HG02588 (cell line): ENCODE measurements at regions not wholly inside any gene's neighbourhood (a gene's known extent, or its start where the extent isn't known, plus 50 kb on each side); places are given as distances from the start of the nearest gene placed in this dataset.

ENCODE experiments used
- ATAC-seq: cut with Tn5 transposase; IDR thresholded peaks from one replicate; pipeline ENCODE4 v1.9.1; 2021; ENCODE audit warnings: mild to moderate bottlenecking, moderate library complexity; ENCODE audit not compliant: unreplicated experiment

DNA sequence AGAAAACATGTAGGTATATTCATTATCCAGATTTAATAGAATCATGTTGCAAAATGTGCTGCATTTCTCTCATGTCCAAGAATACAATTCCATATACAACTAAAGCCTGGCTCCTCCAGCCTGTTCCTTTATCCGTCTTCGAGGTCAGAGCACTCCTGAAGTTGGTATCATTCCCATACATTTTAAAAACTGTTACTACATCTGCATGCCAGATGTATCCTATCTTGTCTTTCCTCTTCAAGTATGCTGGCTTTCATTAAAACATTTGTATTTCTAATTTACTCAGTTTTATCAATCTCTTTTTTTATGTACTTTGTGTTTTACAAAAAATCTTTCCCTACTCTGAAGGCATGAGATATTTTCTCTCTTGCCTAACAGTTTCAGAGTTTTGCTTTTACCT is 536.6 kb upstream of the USP24 start:
- ATAC-seq = no peak

DNA sequence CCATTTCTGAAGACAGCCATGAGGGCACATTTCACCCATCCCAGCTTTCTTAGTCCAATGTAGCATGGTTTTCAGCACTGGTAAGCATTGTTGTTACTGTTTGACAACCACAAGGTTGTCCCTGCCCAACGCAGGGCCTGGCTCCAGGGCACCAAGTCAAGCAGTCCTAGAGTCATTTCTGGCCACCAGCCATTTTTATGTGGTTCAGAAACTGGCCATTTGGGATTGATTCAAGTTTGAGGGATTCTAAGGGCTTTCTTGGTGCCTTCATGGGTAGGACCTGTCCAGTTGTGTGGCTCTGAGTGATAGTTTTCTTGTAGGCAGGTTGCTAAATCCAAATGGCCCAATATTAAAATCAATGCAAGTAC is 535.4 kb upstream of the USP24 start:
- no peak for ATAC-seq

- ATAC-seq = no peak
Observed at GRCh38 chr1:55749975-55750627, 534.9 kb upstream of the USP24 start.

- ATAC-seq = no peak
Observed at GRCh38 chr1:55747408-55747841, 532.3 kb upstream of the USP24 start.

DNA sequence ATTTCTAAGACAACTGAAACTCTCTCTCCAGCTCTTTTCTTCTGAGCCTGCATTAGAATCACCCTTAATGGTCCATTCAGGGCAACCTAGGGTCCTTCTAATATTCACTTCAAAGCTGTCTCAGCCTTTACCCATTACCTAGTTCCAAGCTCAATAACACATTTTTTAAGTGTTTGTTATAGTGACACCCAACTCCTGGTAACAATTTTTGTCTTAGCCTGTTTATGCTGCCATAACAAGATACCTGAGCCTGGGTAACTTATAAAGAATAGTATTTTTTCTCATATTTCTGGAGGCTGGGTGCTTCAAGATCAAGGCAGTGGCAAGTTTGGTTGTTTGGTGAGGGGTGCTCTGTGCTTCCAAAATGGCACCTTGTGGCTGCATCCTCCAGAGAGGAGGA is 531.5 kb upstream of the USP24 start:
- ATAC-seq = no peak

GRCh38 chr1:55741516-55741915 is 526.4 kb upstream of the USP24 start:
- no peak for ATAC-seq

DNA sequence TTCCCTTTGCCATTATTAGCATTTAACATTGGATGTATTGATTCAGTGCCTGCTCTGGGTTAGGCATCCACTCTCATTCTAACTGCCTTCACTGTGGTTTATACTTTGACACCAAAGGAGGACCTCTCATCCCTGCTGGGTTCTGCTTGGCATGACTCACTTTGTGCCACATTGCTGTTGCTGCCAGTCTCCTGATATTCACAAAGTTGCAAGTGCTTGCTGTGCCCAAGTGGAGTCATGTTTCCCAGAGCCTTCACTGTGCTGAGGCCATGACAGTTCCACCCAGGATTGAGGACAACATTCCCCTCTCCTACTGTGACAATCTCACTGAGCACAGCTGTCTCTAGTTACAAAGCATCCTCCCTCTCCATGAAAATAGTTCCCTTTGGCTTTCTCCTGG is 519.9 kb upstream of the USP24 start:
- ATAC-seq = no peak

DNA sequence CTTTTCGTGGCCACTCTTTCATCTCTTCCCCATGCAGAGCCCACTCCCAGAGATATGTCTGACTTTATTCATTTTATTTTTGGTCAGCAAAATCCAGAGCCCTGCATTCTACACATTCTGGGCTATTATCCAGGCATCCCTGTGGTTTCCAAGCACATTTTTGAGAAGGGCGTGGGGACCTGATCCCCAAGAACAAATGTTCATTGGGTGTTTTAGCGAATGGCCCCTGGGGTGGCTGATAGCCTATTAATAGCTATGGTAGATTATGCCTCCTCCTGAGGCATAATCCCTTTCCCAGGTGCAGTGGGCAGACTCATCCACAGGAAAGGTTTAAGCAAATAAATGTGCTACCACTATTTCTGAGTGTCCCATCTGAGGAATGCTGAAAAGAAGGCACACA is 511.8 kb upstream of the USP24 start:
- no peak for ATAC-seq

GRCh38 chr1:55725378-55725777 is 510.2 kb upstream of the USP24 start:
- ATAC-seq = no peak

DNA sequence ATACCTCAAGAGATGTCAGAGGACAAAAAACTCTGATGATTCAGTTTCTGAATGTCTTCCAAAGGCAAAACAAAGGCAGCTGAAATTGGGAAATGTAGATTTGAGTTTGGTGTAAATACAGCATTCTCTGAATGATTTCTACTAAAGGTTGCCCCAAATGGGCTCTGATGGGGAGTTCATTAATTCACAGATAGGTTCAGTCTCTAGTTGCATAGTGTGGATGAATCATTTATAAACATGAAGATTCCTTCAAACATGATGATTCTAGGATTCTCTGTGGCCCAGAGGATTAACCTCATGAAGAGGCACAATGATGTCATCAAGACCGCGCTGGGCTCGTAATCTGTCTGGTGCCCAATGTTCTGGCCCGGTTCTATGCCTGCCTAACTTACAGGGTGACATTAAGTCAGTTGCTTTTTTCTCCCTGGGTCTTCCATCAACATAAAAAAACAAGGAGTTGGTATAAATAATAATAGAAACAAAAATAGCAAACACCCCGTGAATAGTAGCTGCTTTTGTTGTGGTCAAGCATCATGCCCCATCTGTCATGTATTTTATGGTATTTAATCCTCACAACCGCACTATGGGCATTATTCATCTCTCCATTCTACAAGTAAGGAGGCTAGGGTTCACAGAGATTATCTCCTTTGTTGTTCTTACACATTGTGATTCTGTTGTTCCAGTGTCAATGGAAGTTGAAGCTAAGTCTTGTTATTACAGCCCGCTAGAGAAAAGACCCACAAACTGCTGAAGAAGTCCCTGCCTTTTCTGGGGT is 509.6 kb upstream of the USP24 start:
- ATAC-seq = no peak

GRCh38 chr1:55723001-55723400 is 507.8 kb upstream of the USP24 start:
- no peak for ATAC-seq

- no peak for ATAC-seq
Observed at GRCh38 chr1:55720261-55720660, 505.1 kb upstream of the USP24 start.

GRCh38 chr1:55718758-55719671 is 503.9 kb upstream of the USP24 start:
- ATAC-seq = no peak

- ATAC-seq = no peak
Observed at GRCh38 chr1:55717111-55717510, 501.9 kb upstream of the USP24 start.

DNA sequence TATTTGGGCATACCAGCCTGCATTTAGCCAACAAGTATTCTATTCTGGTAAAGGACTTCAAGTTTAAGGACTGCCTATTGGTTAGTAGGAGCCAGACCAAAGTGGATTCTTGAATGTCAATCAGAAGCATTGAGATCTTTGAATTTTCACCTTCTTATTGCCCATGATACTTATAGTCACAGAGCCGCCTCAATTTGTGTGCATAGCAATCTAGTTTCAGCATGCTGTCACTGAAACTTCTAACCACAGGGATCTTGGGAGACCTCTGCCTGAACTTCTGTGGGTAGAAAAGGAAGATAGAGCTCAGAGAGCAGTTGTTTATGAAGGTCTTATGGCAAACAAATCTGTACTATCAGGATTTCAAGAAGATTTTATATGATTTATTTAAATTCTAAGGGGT is 501.4 kb upstream of the USP24 start:
- ATAC-seq = no peak

DNA sequence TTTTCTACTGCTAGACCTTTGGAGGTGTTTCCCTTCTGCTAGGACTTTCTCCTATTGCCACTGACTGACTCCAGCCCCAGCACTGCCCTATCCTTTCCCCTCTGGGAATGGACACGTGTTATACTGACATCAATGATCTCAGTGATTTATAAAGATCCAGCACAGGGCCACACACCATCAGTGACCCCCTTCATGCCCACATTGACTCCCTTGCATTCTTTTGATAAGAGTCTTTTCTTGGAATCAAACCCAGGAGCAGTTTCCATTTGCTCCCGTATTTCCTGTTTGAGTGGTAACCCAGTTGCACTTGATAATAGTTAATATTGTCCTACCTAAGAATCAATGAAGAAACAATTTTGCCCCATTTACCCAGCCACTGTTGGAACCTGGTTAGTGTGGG is 501.0 kb upstream of the USP24 start:
- ATAC-seq = no peak

DNA sequence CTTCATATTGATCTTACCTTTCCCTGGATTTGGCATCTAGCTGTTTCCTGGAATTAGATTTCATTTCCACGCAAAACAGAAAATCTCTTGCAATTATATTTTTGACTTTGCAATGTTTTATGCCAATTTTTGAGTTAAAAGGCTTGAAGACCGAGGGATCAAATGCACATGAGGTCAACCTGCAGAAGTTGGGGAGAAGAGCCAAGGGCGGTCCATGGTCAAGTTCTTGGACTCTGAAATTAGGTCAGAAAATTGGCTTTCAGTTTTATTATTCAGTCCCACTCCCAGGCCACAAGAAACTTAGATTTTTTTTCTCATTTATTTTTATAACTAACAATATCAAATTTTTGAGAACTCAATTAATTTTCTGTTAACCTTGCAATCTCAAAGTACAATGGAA is 499.1 kb upstream of the USP24 start:
- ATAC-seq = no peak

DNA sequence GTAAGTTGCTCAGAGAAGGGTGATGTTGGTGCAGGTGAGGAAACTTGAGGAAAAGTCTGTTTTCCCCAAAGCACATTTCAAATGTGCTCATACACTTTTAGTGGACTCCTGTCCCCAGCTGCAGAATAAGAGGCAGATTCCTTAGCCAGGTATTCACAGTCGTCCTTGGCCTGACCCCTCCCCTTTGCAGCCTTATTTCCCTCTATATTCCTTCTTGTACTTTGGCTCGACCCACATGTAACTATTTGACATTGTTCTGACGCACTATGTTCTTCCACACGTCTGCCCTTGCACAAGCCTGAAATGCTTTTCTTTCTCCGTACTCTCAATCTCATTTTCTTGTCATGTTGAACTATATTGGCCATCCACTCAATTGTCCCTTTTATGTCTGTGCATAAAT is 498.4 kb upstream of the USP24 start:
- no peak for ATAC-seq

GRCh38 chr1:55712148-55712547 is 497.0 kb upstream of the USP24 start:
- no peak for ATAC-seq

DNA sequence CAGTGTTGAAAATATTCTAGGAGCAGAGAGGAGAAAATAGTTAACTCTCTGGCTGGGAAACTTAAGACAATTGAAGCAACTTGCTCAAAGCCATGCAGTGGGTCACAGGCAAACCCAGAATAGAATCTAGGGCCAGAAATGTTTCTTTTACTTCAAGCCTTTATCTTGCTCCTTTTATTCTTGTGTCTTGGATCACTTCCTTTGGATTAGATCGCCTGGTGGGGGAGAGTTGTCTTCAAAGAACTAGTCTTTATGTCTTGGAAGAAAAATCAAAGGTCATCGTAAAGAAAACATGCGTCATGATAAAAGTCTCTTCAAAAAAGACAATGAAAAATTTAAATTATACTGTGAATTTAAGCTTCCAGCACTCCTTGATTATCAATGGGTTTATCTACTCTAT is 493.6 kb upstream of the USP24 start:
- ATAC-seq = no peak

DNA sequence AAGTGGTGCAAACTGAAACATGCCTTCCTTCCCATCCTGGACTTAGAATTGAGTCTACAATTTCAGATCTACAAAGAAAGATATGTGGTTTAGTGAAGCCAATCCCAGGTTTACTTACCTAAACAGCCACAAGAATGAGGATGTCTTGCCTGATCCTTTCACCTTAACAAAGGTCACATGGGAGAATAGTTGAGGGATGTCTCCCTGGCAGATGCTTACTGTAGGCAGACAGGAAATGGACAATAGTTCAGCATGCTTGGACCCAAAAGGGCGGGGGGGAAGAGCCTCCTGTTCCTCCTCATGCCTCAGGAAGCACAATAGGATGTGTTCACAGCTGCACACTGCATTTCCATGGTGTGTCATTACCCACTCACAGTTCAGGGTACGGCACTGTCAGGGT is 492.7 kb upstream of the USP24 start:
- ATAC-seq = no peak

DNA sequence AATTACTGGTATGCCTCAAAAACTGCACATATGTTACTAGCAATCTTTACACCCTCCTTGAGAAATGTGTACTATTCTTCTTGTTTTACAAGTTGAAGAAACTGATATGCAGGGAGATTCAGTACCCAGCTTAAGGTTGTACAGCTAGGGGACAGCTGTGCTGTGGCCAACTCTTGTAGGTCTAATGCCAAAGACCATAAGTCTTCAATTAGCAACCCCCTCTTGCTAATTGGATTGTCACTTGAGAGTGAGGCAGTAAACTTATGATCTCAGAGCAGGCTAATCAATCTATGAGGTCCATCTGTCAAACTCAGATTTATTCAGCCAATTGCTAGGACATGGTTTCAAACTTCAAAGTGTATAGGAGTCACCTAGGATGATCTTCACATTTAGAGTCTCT is 492.0 kb upstream of the USP24 start:
- no peak for ATAC-seq
